Uterus (tissue), 3 donors: ENCODE measurements at regions not wholly inside any gene's neighbourhood (a gene's known extent, or its start where the extent isn't known, plus 50 kb on each side); places are given as distances from the start of the nearest gene placed in this dataset.

ENCODE experiments used
- DNase-seq, 2 donors: peaks; one replicate each; pipeline ENCODE4 v3.0.0-alpha.2; 2019 to 2020
- H3K27ac ChIP-seq, 2 donors: fragments of 200-600 bp; sonication (generic); 1 replicate in 1 of 2; 2 replicates in 1 of 2; pipeline ENCODE4 v1.5.1; 2016 to 2018
- H3K27me3 ChIP-seq, 2 donors: fragments of 200-600 bp; sonication (generic); one replicate each; pipeline ENCODE4 v1.5.1; 2018 to 2019; ENCODE audit warnings: control low read depth in 1 of 2
- H3K36me3 ChIP-seq, 2 donors: fragments of 200-600 bp; sonication (generic); one replicate each; pipeline ENCODE4 v1.5.1; 2019; ENCODE audit warnings: control low read depth in 1 of 2
- H3K4me1 ChIP-seq, 2 donors: fragments of 200-600 bp; sonication (generic); one replicate each; pipeline ENCODE4 v1.5.1; 2018 to 2019; ENCODE audit warnings: control low read depth in 1 of 2
- H3K4me3 ChIP-seq, 2 donors: fragments of 200-600 bp; sonication (generic); 1 replicate in 1 of 2; 2 replicates in 1 of 2; pipeline ENCODE4 v1.5.1; 2018 to 2019; ENCODE audit warnings: mild to moderate bottlenecking in 1 of 2
- H3K9me3 ChIP-seq, 2 donors: fragments of 200-600 bp; sonication (generic); one replicate each; pipeline ENCODE4 v1.5.1; 2019; ENCODE audit warnings: control low read depth in 1 of 2
- CTCF ChIP-seq, 4 experiments: fragments of 200-600 bp in 2 of 4; fragments of 450-650 bp in 2 of 4; sonication (generic) in 2 of 4; IDR thresholded peaks; one replicate each; pipeline ENCODE4 v1.5.1; 2016 to 2019; ENCODE audit warnings: antibody characterized with exemption in 4 of 4, mild to moderate bottlenecking in 2 of 4, moderate library complexity in 1 of 4
- POLR2A ChIP-seq, 2 donors: fragments of 450-650 bp; IDR thresholded peaks; one replicate each; pipeline ENCODE4 v1.6.1; 2016; ENCODE audit warnings: antibody characterized with exemption in 2 of 2, mild to moderate bottlenecking in 1 of 2, moderate library complexity in 1 of 2
- intact Hi-C: fragments of 100-400 bp; cut with DNase I; formaldehyde crosslinking; loops from one replicate; pipeline ENCODE4 v1.15.1; 2023; ENCODE audit warnings: low total_unique reads
- donor health status: DM: yes; HTN: yes; CAD: no.

GRCh38 chr1:36539526-36539925, 56.8 kb upstream of the CSF3R start:
- no peak for DNase-seq
- no peak overlapping the region for H3K27ac ChIP-seq
- no peaks in the 10 kb centered on the region for H3K9me3 ChIP-seq
- intact Hi-C loops = no loop called here
- no peaks in the 10 kb centered on the region for H3K36me3 ChIP-seq
- no peak for TF ChIP-seq CTCF (IDR thresholded peaks at IDR 0.05)
- no peak for TF ChIP-seq POLR2A (IDR thresholded peaks at IDR 0.05)
- no peak overlapping the region for H3K4me3 ChIP-seq
- H3K27me3 ChIP-seq = no peaks in the 10 kb centered on the region
- no peaks in the 10 kb centered on the region for H3K4me1 ChIP-seq

GRCh38 chr1:36537991-36538390, 55.3 kb upstream of the CSF3R start:
- H3K4me1 ChIP-seq = no peaks in the 10 kb centered on the region
- TF ChIP-seq CTCF (IDR thresholded peaks at IDR 0.05) (no peak), POLR2A (IDR thresholded peaks at IDR 0.05) (no peak)
- no peaks in the 10 kb centered on the region for H3K27me3 ChIP-seq
- H3K4me3 ChIP-seq = no peak overlapping the region
- intact Hi-C loops = no loop called here
- H3K36me3 ChIP-seq = no peaks in the 10 kb centered on the region
- no peaks in the 10 kb centered on the region for H3K9me3 ChIP-seq
- no peak for DNase-seq
- no peak overlapping the region for H3K27ac ChIP-seq

GRCh38 chr1:36537190-36537768, 54.6 kb upstream of the CSF3R start:
- DNase-seq = no peak
- Histone ChIP-seq H3K27ac (no peak overlapping the region), H3K36me3 (no peaks in the 10 kb centered on the region), H3K4me1 (no peaks in the 10 kb centered on the region), H3K27me3 (no peaks in the 10 kb centered on the region), H3K9me3 (no peaks in the 10 kb centered on the region), H3K4me3 (no peak overlapping the region)
- TF ChIP-seq CTCF (IDR thresholded peaks at IDR 0.05) (no peak), POLR2A (IDR thresholded peaks at IDR 0.05) (no peak)
- intact Hi-C loops = no loop called here

GRCh38 chr1:36536727-36537126, 54.0 kb upstream of the CSF3R start:
- Histone ChIP-seq H3K27ac (no peak overlapping the region), H3K27me3 (no peaks in the 10 kb centered on the region), H3K4me1 (no peaks in the 10 kb centered on the region), H3K9me3 (no peaks in the 10 kb centered on the region), H3K36me3 (no peaks in the 10 kb centered on the region), H3K4me3 (no peak overlapping the region)
- no peak for TF ChIP-seq CTCF (IDR thresholded peaks at IDR 0.05)
- TF ChIP-seq POLR2A (IDR thresholded peaks at IDR 0.05) = no peak
- intact Hi-C loops = no loop called here
- no peak for DNase-seq

- intact Hi-C loops = no loop called here
- no peaks in the 10 kb centered on the region for H3K36me3 ChIP-seq
- DNase-seq = no peak
- H3K4me3 ChIP-seq = no peak overlapping the region
- no peaks in the 10 kb centered on the region for H3K27me3 ChIP-seq
- H3K4me1 ChIP-seq = no peaks in the 10 kb centered on the region
- H3K9me3 ChIP-seq = no peaks in the 10 kb centered on the region
- no peak overlapping the region for H3K27ac ChIP-seq
- TF ChIP-seq CTCF (IDR thresholded peaks at IDR 0.05) = no peak
- TF ChIP-seq POLR2A (IDR thresholded peaks at IDR 0.05) = no peak
Measured at GRCh38 chr1:36534711-36535412, 52.1 kb upstream of the CSF3R start.
